ENCODE measurements at regions not wholly inside any gene's neighbourhood (a gene's known extent, or its start where the extent isn't known, plus 50 kb on each side); places are given as distances from the start of the nearest gene placed in this dataset.

DNA sequence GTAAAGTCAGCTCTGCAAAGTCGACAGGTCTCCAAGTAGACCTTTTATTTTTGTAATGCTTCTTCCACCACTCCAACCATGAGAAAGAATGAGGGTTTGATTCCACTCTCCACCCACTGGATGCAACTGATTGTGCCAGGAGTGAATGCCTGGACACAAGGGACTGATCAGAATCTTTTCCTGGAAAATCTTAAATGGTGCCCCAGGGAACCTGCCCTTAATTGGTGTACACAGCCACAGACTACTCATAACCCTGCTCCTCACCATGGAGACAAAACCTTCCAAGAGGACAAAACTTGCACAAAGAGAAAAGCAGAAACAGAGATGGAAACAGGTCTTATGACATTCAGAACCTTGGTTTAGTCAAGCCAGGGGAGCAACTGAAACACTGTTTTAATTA is 208.6 kb upstream of the BRINP1 start:
- H3K36me3 ChIP-seq (ENCODE audit: control insufficient read depth, insufficient read depth, low read length) = no peaks in the 10 kb centered on the region
- no peaks in the 10 kb centered on the region for H3K4me1 ChIP-seq (ENCODE audit: control insufficient read depth, insufficient read depth, low read length)
- no peaks in the 10 kb centered on the region for H3K27me3 ChIP-seq (ENCODE audit: control insufficient read depth, insufficient read depth, low read length)
- no peak overlapping the region for H3K4me3 ChIP-seq (ENCODE audit: low read depth, low read length)
- H3K9ac ChIP-seq (ENCODE audit: low read depth, low read length) = no peak overlapping the region
- no peaks in the 10 kb centered on the region for H3K9me3 ChIP-seq (ENCODE audit: control insufficient read depth, insufficient read depth, low read length)

DNA sequence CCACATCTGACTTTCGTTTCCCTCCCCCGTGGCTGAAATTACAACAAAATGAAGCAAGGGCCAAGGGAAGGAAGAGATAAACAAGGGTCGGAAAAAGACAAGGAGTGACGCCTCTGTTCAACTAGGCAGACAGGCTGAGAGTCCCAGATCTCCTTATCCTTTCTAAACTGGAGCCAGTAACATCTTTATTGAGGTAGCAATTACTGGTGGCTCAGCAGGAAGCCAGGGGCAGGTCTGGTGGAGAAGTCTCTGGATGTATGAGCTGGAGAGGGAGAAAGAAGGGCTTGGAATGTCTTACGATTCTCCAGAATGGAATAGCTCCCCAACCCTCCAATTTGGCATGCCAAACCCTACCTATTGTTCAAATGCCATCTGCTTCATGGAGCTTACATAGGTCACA is 190.8 kb upstream of the BRINP1 start:
- no peak overlapping the region for H3K4me3 ChIP-seq (ENCODE audit: low read depth, low read length)
- H3K4me1 ChIP-seq (ENCODE audit: control insufficient read depth, insufficient read depth, low read length) = peaks cover 4% of the 10 kb centered on the region
- no peak overlapping the region for H3K9ac ChIP-seq (ENCODE audit: low read depth, low read length)
- no peaks in the 10 kb centered on the region for H3K9me3 ChIP-seq (ENCODE audit: control insufficient read depth, insufficient read depth, low read length)
- no peaks in the 10 kb centered on the region for H3K27me3 ChIP-seq (ENCODE audit: control insufficient read depth, insufficient read depth, low read length)
- H3K36me3 ChIP-seq (ENCODE audit: control insufficient read depth, insufficient read depth, low read length) = no peaks in the 10 kb centered on the region

DNA sequence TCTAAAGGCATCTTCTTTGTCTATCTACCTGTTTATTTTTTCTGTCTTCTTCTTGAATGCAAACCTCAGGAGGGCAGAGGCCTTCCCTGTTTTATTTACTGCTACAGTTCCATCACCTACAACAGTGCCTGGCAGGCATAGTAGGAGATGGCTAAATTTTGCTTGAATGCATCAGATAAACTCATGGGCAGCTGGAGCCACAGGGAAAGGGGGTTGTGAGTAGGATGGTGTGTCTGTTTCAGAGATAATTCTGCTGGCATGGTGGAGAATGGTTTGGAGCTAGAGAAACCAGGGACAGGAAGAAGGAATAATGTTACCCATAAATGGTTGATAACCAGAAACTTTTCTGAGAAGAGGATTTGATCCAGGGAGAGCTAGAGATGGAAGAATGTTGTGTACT is 189.8 kb upstream of the BRINP1 start:
- no peak overlapping the region for H3K4me3 ChIP-seq (ENCODE audit: low read depth, low read length)
- no peak overlapping the region for H3K9ac ChIP-seq (ENCODE audit: low read depth, low read length)
- no peaks in the 10 kb centered on the region for H3K9me3 ChIP-seq (ENCODE audit: control insufficient read depth, insufficient read depth, low read length)
- peaks cover 4% of the 10 kb centered on the region for H3K4me1 ChIP-seq (ENCODE audit: control insufficient read depth, insufficient read depth, low read length)
- H3K27me3 ChIP-seq (ENCODE audit: control insufficient read depth, insufficient read depth, low read length) = no peaks in the 10 kb centered on the region
- H3K36me3 ChIP-seq (ENCODE audit: control insufficient read depth, insufficient read depth, low read length) = no peaks in the 10 kb centered on the region

DNA sequence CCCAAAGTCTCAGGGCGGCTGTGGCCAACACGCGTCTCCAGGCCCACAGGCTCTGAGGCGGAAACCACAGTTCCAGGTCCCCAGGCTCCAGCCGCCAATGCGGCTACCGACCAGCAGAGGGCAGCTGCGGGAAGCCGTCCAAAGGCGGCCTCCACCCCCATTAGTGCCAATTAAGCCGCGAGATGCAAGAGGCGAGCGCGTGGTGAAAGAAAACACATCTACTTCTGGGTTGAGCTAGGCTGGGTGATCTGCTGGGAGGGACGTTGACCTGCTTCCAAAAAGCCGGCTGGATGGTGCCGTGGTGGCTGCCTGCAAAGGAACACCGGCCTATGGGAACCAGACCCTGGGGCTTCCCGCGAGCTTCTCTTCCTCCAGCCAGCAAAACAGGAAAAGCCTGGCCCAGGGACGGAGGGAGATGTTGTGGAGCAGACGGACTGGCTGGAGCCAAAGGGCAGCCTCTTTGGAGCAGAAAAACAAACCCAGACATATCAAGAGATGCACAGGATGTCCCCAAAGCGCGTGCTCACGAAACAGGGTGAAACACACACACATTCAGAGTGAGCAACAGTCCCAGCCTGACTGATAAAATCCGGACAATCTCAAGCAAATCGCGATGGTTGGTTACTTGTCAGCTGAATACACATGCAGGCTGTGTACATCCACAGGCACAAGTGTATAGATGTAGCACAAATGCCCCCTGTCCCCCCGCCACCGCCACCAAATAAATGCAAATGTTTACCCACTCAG is 187.1 kb upstream of the BRINP1 start:
- Histone ChIP-seq H3K9ac (ENCODE audit: low read depth, low read length) (peak overlapping the region; percentile 67), H3K4me3 (ENCODE audit: low read depth, low read length) (peak overlapping the region; percentile 18), H3K4me1 (ENCODE audit: control insufficient read depth, insufficient read depth, low read length) (peaks cover 4% of the 10 kb centered on the region), H3K36me3 (ENCODE audit: control insufficient read depth, insufficient read depth, low read length) (no peaks in the 10 kb centered on the region), H3K27me3 (ENCODE audit: control insufficient read depth, insufficient read depth, low read length) (no peaks in the 10 kb centered on the region), H3K9me3 (ENCODE audit: control insufficient read depth, insufficient read depth, low read length) (no peaks in the 10 kb centered on the region)

DNA sequence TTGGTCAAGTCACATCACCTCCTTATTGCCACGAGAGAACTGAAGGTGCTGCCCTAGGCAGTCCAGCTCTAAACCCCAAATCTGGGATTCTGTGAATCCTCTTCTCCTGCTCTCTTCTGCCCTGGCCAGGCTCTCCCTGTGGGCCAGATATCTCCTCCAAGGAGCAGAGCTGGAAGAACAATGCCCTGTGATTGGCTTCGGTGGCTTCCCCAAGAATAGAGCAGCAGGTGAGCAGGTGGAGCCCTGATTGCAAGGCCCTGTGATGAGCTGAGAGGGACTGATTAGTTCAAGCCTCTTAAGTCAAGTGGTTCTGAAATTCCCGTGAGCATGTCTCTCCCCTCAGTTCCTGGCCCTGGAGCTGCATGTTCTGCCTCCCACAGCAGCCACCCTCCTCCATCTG is 175.3 kb upstream of the BRINP1 start:
- Histone ChIP-seq H3K9me3 (ENCODE audit: control insufficient read depth, insufficient read depth, low read length) (no peaks in the 10 kb centered on the region), H3K4me1 (ENCODE audit: control insufficient read depth, insufficient read depth, low read length) (no peaks in the 10 kb centered on the region), H3K4me3 (ENCODE audit: low read depth, low read length) (no peak overlapping the region), H3K27me3 (ENCODE audit: control insufficient read depth, insufficient read depth, low read length) (no peaks in the 10 kb centered on the region), H3K36me3 (ENCODE audit: control insufficient read depth, insufficient read depth, low read length) (no peaks in the 10 kb centered on the region), H3K9ac (ENCODE audit: low read depth, low read length) (no peak overlapping the region)

DNA sequence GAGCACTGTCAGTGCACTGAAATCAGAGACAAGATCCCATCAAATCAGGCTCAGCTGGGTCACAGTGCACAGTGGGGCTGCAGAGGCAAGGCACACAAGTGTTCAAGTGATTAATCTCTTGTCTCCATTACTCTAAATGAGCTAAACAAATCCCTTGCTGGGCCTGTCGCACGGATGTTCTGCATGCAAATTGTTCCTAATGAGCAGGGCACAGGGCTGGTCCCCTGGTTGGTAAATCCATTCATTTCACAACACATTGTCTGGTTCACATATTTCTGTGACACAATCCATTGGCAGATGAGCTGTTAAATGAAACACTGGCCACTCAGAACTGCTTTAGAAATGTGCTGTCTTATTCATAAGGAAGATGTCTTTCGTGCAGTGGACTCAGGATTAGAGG is 167.9 kb upstream of the BRINP1 start:
- no peak overlapping the region for H3K4me3 ChIP-seq (ENCODE audit: low read depth, low read length)
- H3K9ac ChIP-seq (ENCODE audit: low read depth, low read length) = no peak overlapping the region
- H3K4me1 ChIP-seq (ENCODE audit: control insufficient read depth, insufficient read depth, low read length) = no peaks in the 10 kb centered on the region
- no peaks in the 10 kb centered on the region for H3K9me3 ChIP-seq (ENCODE audit: control insufficient read depth, insufficient read depth, low read length)
- H3K36me3 ChIP-seq (ENCODE audit: control insufficient read depth, insufficient read depth, low read length) = no peaks in the 10 kb centered on the region
- no peaks in the 10 kb centered on the region for H3K27me3 ChIP-seq (ENCODE audit: control insufficient read depth, insufficient read depth, low read length)

DNA sequence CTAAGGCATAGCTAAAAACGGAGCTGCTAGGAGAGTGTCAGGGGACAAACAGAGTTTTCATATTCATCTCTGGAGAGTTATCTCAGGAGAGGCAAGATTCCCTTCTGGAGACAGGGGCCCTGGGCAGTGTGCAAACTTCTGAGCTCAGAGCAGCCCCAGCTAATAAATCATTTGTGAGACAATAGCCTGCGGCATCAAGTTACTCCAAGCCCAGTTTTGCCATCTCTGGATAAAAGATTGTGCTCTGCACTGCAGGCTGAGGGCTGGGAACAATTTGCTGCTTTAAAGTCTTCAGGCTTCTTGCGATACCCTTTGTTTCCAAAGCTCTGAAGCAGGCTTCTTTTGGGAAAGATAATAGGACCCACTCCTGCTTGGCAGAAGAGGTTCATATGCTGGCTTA is 164.3 kb upstream of the BRINP1 start:
- no peaks in the 10 kb centered on the region for H3K27me3 ChIP-seq (ENCODE audit: control insufficient read depth, insufficient read depth, low read length)
- no peaks in the 10 kb centered on the region for H3K9me3 ChIP-seq (ENCODE audit: control insufficient read depth, insufficient read depth, low read length)
- no peak overlapping the region for H3K4me3 ChIP-seq (ENCODE audit: low read depth, low read length)
- H3K36me3 ChIP-seq (ENCODE audit: control insufficient read depth, insufficient read depth, low read length) = no peaks in the 10 kb centered on the region
- H3K4me1 ChIP-seq (ENCODE audit: control insufficient read depth, insufficient read depth, low read length) = no peaks in the 10 kb centered on the region
- H3K9ac ChIP-seq (ENCODE audit: low read depth, low read length) = no peak overlapping the region

DNA sequence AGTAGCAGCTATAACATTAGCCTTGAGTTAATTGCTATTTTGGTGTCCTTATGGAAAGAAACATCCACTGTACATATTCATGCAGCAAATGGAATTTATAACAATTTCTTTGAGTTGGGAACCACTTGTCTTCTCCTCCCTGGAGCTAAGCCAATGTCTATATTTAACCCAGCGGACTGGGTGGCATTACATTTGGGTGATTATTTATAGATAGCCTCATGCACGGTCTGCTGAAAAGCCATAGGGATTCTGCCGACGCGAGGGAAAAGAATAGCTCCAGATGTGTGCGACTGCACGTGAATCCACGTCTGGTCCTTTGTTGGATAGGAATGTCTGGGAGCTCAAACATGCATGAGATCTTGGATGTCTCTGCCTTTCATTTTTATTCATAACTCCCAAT is 157.5 kb upstream of the BRINP1 start:
- H3K27me3 ChIP-seq (ENCODE audit: control insufficient read depth, insufficient read depth, low read length) = no peaks in the 10 kb centered on the region
- no peaks in the 10 kb centered on the region for H3K9me3 ChIP-seq (ENCODE audit: control insufficient read depth, insufficient read depth, low read length)
- no peak overlapping the region for H3K4me3 ChIP-seq (ENCODE audit: low read depth, low read length)
- H3K36me3 ChIP-seq (ENCODE audit: control insufficient read depth, insufficient read depth, low read length) = no peaks in the 10 kb centered on the region
- no peak overlapping the region for H3K9ac ChIP-seq (ENCODE audit: low read depth, low read length)
- H3K4me1 ChIP-seq (ENCODE audit: control insufficient read depth, insufficient read depth, low read length) = no peaks in the 10 kb centered on the region

DNA sequence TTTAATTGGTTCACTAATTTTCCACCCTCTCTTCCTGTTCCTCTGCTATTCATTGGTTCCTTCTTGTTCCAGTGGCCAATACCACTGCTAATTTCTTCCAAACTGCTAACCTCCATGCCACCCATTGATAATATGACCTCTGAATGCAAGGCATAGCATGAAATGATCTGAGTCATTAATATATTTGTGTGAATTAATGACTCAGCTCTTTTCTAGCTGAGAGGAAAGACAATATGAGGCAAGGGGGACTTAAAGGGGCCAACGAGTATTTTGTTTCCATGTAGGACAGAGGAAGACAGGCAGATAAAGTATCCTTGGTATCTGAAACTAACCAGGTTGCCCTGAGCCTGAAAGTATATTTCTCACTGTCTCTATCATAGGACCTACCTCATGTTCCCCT is 154.3 kb upstream of the BRINP1 start:
- no peak overlapping the region for H3K4me3 ChIP-seq (ENCODE audit: low read depth, low read length)
- no peaks in the 10 kb centered on the region for H3K27me3 ChIP-seq (ENCODE audit: control insufficient read depth, insufficient read depth, low read length)
- H3K4me1 ChIP-seq (ENCODE audit: control insufficient read depth, insufficient read depth, low read length) = no peaks in the 10 kb centered on the region
- no peaks in the 10 kb centered on the region for H3K9me3 ChIP-seq (ENCODE audit: control insufficient read depth, insufficient read depth, low read length)
- no peaks in the 10 kb centered on the region for H3K36me3 ChIP-seq (ENCODE audit: control insufficient read depth, insufficient read depth, low read length)
- H3K9ac ChIP-seq (ENCODE audit: low read depth, low read length) = no peak overlapping the region

DNA sequence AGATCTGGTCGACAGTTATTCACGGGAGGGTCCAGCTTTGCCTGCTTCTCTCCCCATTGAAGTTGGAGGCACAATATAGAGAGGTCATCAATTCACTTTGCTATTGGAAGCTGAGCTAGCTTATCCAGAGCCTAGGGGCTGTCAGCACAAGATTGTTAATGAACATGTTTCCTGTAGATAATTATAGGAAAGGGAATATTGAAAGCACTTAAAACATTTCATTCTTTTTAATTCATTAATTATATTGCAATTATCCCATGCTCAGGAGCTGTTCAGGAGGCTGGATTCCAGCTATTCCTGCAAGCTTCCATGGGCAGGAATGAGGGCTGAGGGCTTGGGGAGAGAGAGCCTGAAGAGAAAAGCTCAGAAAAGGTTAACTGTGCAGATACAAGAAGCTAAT is 153.1 kb upstream of the BRINP1 start:
- Histone ChIP-seq H3K4me1 (ENCODE audit: control insufficient read depth, insufficient read depth, low read length) (no peaks in the 10 kb centered on the region), H3K4me3 (ENCODE audit: low read depth, low read length) (no peak overlapping the region), H3K36me3 (ENCODE audit: control insufficient read depth, insufficient read depth, low read length) (no peaks in the 10 kb centered on the region), H3K27me3 (ENCODE audit: control insufficient read depth, insufficient read depth, low read length) (no peaks in the 10 kb centered on the region), H3K9me3 (ENCODE audit: control insufficient read depth, insufficient read depth, low read length) (no peaks in the 10 kb centered on the region), H3K9ac (ENCODE audit: low read depth, low read length) (no peak overlapping the region)

DNA sequence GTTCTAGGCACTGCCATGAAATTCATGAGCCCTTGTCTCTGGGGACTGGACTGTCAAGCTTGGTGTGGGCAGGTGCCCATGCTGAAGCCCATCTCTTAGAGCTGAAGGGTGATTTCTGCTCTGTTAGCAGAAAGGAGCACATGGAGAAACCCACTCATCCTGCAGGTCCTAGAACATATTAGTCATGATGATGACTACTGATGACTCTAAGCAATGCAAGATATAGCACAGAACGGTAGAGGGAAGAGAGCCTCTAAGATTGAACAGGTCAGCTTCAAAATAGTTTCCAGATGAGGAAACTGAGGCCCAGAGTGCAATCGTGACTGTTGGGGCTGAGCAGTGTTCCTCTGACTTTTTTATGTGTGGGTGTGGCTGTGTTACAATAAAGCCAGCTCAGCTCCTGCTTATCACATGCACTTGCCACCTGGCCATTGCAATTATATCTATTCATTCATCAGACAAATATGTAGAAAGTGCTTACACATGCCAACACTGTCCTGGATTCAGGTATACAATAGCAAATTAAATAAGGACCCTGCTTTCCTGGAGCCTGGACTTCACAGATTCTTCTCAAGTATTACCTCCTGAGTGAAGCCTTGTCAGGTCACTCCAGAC is 140.2 kb upstream of the BRINP1 start:
- no peak overlapping the region for H3K4me3 ChIP-seq (ENCODE audit: low read depth, low read length)
- no peaks in the 10 kb centered on the region for H3K36me3 ChIP-seq (ENCODE audit: control insufficient read depth, insufficient read depth, low read length)
- H3K27me3 ChIP-seq (ENCODE audit: control insufficient read depth, insufficient read depth, low read length) = no peaks in the 10 kb centered on the region
- H3K9ac ChIP-seq (ENCODE audit: low read depth, low read length) = no peak overlapping the region
- no peaks in the 10 kb centered on the region for H3K4me1 ChIP-seq (ENCODE audit: control insufficient read depth, insufficient read depth, low read length)
- no peaks in the 10 kb centered on the region for H3K9me3 ChIP-seq (ENCODE audit: control insufficient read depth, insufficient read depth, low read length)

DNA sequence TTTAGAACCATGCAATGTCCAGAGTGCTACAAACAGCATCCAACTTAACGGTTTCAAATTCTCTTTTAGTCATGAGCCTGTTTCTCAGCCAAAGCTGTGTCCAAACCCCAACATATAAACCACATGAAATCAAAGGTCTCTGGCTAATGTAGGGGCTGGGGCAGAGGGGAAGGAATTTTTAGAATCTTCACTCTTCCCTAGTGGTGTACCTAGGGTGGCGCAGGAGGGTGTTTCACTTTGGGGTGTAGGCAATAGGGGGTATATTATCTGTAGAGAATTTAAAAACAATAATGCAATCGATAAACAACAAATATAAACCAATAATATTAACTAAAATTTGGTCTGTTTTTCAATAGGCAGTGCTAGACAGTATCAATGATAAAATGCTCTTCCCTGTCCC is 132.1 kb upstream of the BRINP1 start:
- no peak overlapping the region for H3K4me3 ChIP-seq (ENCODE audit: low read depth, low read length)
- H3K36me3 ChIP-seq (ENCODE audit: control insufficient read depth, insufficient read depth, low read length) = no peaks in the 10 kb centered on the region
- H3K27me3 ChIP-seq (ENCODE audit: control insufficient read depth, insufficient read depth, low read length) = no peaks in the 10 kb centered on the region
- no peaks in the 10 kb centered on the region for H3K9me3 ChIP-seq (ENCODE audit: control insufficient read depth, insufficient read depth, low read length)
- H3K9ac ChIP-seq (ENCODE audit: low read depth, low read length) = no peak overlapping the region
- H3K4me1 ChIP-seq (ENCODE audit: control insufficient read depth, insufficient read depth, low read length) = no peaks in the 10 kb centered on the region
